Peyer's patch (tissue), 4 donors: ENCODE measurements at regions not wholly inside any gene's neighbourhood (a gene's known extent, or its start where the extent isn't known, plus 50 kb on each side); places are given as distances from the start of the nearest gene placed in this dataset.

Source experiments
- POLR2A ChIP-seq, 2 donors: fragments of 450-650 bp; IDR thresholded peaks; one replicate each; pipeline ENCODE4 v1.5.1; 2017; ENCODE audit warnings: antibody characterized with exemption in 2 of 2, mild to moderate bottlenecking in 2 of 2, moderate library complexity in 2 of 2
- TF ChIP-seq, protein P1 (sequence below), 6 experiments: fragments of 450-650 bp in 4 of 6; fragments of 200-600 bp in 2 of 6; sonication (generic) in 1 of 6; IDR thresholded peaks; one replicate each; pipeline ENCODE4 v1.5.1; 2017 to 2019; ENCODE audit warnings: antibody characterized with exemption in 6 of 6, mild to moderate bottlenecking in 3 of 6, moderate library complexity in 1 of 6

DNA sequence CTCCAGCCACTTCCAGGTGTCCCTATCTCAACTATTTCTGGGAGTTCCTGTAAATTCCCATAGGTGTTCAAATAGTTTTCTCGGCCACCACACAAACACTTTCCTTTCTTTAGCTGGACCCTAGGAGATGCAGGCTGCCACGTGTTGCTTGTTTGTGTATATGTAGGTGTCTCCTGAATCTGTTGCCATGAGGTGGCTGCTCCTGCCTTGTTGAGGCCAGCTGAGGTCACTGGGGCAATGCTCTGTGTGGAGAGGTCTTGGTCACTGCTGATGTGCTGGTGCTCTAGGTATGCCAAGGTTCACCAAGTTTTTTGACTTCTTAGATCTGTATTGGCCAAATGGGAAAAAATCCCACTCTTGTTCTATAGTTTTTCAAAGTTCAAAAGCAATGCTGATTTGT, 132.5 kb upstream of the CHD1 start:
- TF ChIP-seq, protein P1, sequence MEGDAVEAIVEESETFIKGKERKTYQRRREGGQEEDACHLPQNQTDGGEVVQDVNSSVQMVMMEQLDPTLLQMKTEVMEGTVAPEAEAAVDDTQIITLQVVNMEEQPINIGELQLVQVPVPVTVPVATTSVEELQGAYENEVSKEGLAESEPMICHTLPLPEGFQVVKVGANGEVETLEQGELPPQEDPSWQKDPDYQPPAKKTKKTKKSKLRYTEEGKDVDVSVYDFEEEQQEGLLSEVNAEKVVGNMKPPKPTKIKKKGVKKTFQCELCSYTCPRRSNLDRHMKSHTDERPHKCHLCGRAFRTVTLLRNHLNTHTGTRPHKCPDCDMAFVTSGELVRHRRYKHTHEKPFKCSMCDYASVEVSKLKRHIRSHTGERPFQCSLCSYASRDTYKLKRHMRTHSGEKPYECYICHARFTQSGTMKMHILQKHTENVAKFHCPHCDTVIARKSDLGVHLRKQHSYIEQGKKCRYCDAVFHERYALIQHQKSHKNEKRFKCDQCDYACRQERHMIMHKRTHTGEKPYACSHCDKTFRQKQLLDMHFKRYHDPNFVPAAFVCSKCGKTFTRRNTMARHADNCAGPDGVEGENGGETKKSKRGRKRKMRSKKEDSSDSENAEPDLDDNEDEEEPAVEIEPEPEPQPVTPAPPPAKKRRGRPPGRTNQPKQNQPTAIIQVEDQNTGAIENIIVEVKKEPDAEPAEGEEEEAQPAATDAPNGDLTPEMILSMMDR (IDR thresholded peaks at IDR 0.05) = no peak
- no peak for TF ChIP-seq POLR2A (IDR thresholded peaks at IDR 0.05)
